ENCODE measurements at regions not wholly inside any gene's neighbourhood (a gene's known extent, or its start where the extent isn't known, plus 50 kb on each side); places are given as distances from the start of the nearest gene placed in this dataset.

- CTCF ChIA-PET, result no interaction called here
- H3K27ac ChIP-seq (ENCODE audit: low read depth, low read length), result no peak overlapping the region
- no peak overlapping the region for H3K4me3 ChIP-seq (replicated peaks in 1 of 2; ENCODE audit: low read depth in 1 of 2, low read length in 2 of 2)
- ATAC-seq (no peak), DNase-seq (ENCODE audit: low read depth, low spot score) (no peak)
- no peak overlapping the region for H3K9ac ChIP-seq (ENCODE audit: low read length)
- TF ChIP-seq SRF (IDR thresholded peaks at IDR 0.05; ENCODE audit: low read depth) (no peak), POLR2A (IDR thresholded peaks at IDR 0.05; ENCODE audit: borderline replicate concordance, extremely low read depth, insufficient read depth, insufficient read length) (no peak), EGR1 (IDR thresholded peaks at IDR 0.05; ENCODE audit: low read depth) (no peak), ELF1 (IDR thresholded peaks at IDR 0.05; ENCODE audit: borderline replicate concordance, low read depth) (no peak), TCF7L2 (IDR thresholded peaks at IDR 0.05; ENCODE audit: borderline replicate concordance, extremely low read depth, insufficient read depth, insufficient read length) (no peak), ZFX (IDR thresholded peaks at IDR 0.05) (no peak), CBX3 (IDR thresholded peaks at IDR 0.05; ENCODE audit: low read depth) (no peak), CTCF (IDR thresholded peaks at IDR 0.05 in 2 of 3, conservative IDR thresholded peaks at IDR 0.05 in 1 of 3; ENCODE audit: borderline replicate concordance in 1 of 3, insufficient read depth in 1 of 3, low read depth in 2 of 3, low read length in 2 of 3) (no peak), YY1 (IDR thresholded peaks at IDR 0.05; ENCODE audit: extremely low read depth, insufficient replicate concordance, low read depth, low read length) (no peak)
- TF ChIP-seq, protein P1, sequence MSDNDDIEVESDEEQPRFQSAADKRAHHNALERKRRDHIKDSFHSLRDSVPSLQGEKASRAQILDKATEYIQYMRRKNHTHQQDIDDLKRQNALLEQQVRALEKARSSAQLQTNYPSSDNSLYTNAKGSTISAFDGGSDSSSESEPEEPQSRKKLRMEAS (IDR thresholded peaks at IDR 0.05), result no peak
- TF ChIP-seq, protein P2, sequence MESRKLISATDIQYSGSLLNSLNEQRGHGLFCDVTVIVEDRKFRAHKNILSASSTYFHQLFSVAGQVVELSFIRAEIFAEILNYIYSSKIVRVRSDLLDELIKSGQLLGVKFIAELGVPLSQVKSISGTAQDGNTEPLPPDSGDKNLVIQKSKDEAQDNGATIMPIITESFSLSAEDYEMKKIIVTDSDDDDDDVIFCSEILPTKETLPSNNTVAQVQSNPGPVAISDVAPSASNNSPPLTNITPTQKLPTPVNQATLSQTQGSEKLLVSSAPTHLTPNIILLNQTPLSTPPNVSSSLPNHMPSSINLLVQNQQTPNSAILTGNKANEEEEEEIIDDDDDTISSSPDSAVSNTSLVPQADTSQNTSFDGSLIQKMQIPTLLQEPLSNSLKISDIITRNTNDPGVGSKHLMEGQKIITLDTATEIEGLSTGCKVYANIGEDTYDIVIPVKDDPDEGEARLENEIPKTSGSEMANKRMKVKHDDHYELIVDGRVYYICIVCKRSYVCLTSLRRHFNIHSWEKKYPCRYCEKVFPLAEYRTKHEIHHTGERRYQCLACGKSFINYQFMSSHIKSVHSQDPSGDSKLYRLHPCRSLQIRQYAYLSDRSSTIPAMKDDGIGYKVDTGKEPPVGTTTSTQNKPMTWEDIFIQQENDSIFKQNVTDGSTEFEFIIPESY (IDR thresholded peaks at IDR 0.05; ENCODE audit: extremely low read depth, insufficient replicate concordance, low read length), result no peak
- intact Hi-C loops (cut with micrococcal nuclease), result no loop called here
- H3K27me3 ChIP-seq (ENCODE audit: insufficient read depth, low read length), result no peaks in the 10 kb centered on the region
- no peak overlapping the region for H2AFZ ChIP-seq (ENCODE audit: low read depth, low read length, poor library complexity, severe bottlenecking)
- no TSS peak for BruUV-seq (replicated peaks)
- H3K9me2 ChIP-seq (ENCODE audit: insufficient read depth), result no peaks in the 10 kb centered on the region
- no peaks in the 10 kb centered on the region for H3K4me1 ChIP-seq (ENCODE audit: control insufficient read depth in 1 of 2, insufficient read depth in 2 of 2, low read length in 2 of 2)
- no peak overlapping the region for H3K4me2 ChIP-seq (ENCODE audit: low read length)
- H3K9me3 ChIP-seq (ENCODE audit: control insufficient read depth in 1 of 2, insufficient read depth in 1 of 2, low read depth in 1 of 2, low read length in 2 of 2), result no peaks in the 10 kb centered on the region
- POLR2A ChIA-PET, result no interaction called here
- RAD21 ChIA-PET (ENCODE audit: low non-redundant PET in 1 of 2, low total read pairs in 2 of 2, uncharacterized antibody in 2 of 2, unreplicated experiment in 2 of 2), result no interaction called here
- H4K20me1 ChIP-seq (ENCODE audit: insufficient read depth), result no peaks in the 10 kb centered on the region
- no peaks in the 10 kb centered on the region for H3K79me2 ChIP-seq (ENCODE audit: insufficient read depth, low read length)
- no peaks in the 10 kb centered on the region for H3K36me3 ChIP-seq (ENCODE audit: control insufficient read depth in 1 of 2, insufficient read depth in 2 of 2, low read length in 2 of 2)
Observed at GRCh38 chr1:232883992-232884661, 66.3 kb upstream of the NTPCR start.

All from HCT116 (cell line).